CD14-positive monocyte (primary cell): ENCODE measurements at regions not wholly inside any gene's neighbourhood (a gene's known extent, or its start where the extent isn't known, plus 50 kb on each side); places are given as distances from the start of the nearest gene placed in this dataset.

Experiments used
- DNase-seq, 3 donors: peaks; one replicate each; pipeline ENCODE4 v3.0.0-alpha.2; 2011 to 2022
- H2AFZ ChIP-seq: 2 replicates; pipeline ENCODE4 v1.6.0; 2012; ENCODE audit warnings: mild to moderate bottlenecking, low read depth, low read length, inconsistent platforms; ENCODE audit not compliant: insufficient read depth, poor library complexity, severe bottlenecking
- H3K27ac ChIP-seq, 2 donors: 1 replicate in 1 of 2; 2 replicates in 1 of 2; pipeline ENCODE4 v1.5.1; 2012 to 2013; ENCODE audit warnings: low read length in 2 of 2, control low read depth in 1 of 2, inconsistent platforms in 1 of 2, low read depth in 1 of 2, mild to moderate bottlenecking in 1 of 2
- H3K27me3 ChIP-seq, 2 donors: one replicate each; pipeline versions ENCODE4 v1.6.0 to v1.6.1; 2011 to 2013; ENCODE audit warnings: low read length in 2 of 2; ENCODE audit not compliant: control insufficient read depth in 2 of 2, insufficient read depth in 2 of 2
- H3K36me3 ChIP-seq, 2 donors: replicated peaks in 1 of 2; 1 replicate in 1 of 2; 2 replicates in 1 of 2; pipeline versions ENCODE4 v1.5.1 to v1.6.1; 2012 to 2013; ENCODE audit warnings: low read length in 2 of 2, control low read depth in 1 of 2, inconsistent platforms in 1 of 2, mild to moderate bottlenecking in 1 of 2; ENCODE audit not compliant: insufficient read depth in 2 of 2, control insufficient read depth in 1 of 2
- H3K4me1 ChIP-seq, 2 donors: 1 replicate in 1 of 2; 2 replicates in 1 of 2; pipeline versions ENCODE4 v1.5.1 to v1.6.1; 2012 to 2013; ENCODE audit warnings: low read length in 2 of 2, control low read depth in 1 of 2, inconsistent platforms in 1 of 2, mild to moderate bottlenecking in 1 of 2, moderate library complexity in 1 of 2; ENCODE audit not compliant: insufficient read depth in 2 of 2, control insufficient read depth in 1 of 2
- H3K4me2 ChIP-seq: replicated peaks from 2 replicates; pipeline ENCODE3; 2012; ENCODE audit warnings: low read length, moderate library complexity, mild to moderate bottlenecking; ENCODE audit not compliant: poor library complexity, severe bottlenecking; ENCODE audit errors: extremely low read depth
- H3K4me3 ChIP-seq, 3 experiments: fragments of 200-600 bp in 1 of 3; sonication (generic) in 1 of 3; replicated peaks in 1 of 3; 1 replicate in 2 of 3; 2 replicates in 1 of 3; pipeline ENCODE4 v1.5.1; 2011 to 2013; ENCODE audit warnings: low read length in 3 of 3, mild to moderate bottlenecking in 3 of 3, control low read depth in 2 of 3, low read depth in 2 of 3, inconsistent platforms in 1 of 3, moderate library complexity in 1 of 3
- H3K79me2 ChIP-seq: 2 replicates; pipeline ENCODE4 v1.6.0; 2012; ENCODE audit warnings: mild to moderate bottlenecking, control low read depth, inconsistent platforms, low read length, moderate library complexity; ENCODE audit not compliant: insufficient read depth
- H3K9ac ChIP-seq: 2 replicates; pipeline ENCODE4 v1.6.0; 2017; ENCODE audit warnings: low read length, mild to moderate bottlenecking; ENCODE audit not compliant: insufficient read depth, poor library complexity, severe bottlenecking
- H3K9me3 ChIP-seq, 2 donors: replicated peaks in 1 of 2; 1 replicate in 1 of 2; 2 replicates in 1 of 2; pipeline versions ENCODE4 v1.5.1 to v1.6.1; 2012 to 2013; ENCODE audit warnings: low read length in 2 of 2, control low read depth in 1 of 2; ENCODE audit not compliant: control insufficient read depth in 1 of 2, insufficient read depth in 1 of 2
- H4K20me1 ChIP-seq: 2 replicates; pipeline ENCODE4 v1.6.0; 2012; ENCODE audit warnings: mild to moderate bottlenecking, low read length, control low read depth, moderate library complexity; ENCODE audit not compliant: insufficient read depth
- H3K27ac Mint-ChIP-seq, 7 donors: one replicate each; pipeline ENCODE4 v1.8.0; 2020; ENCODE audit warnings: mild to moderate bottlenecking in 7 of 7, mixed read lengths in 7 of 7, moderate library complexity in 6 of 7, inconsistent platforms in 2 of 7
- H3K27me3 Mint-ChIP-seq, 3 donors: one replicate each; pipeline ENCODE4 v1.8.0; 2021 to 2022; ENCODE audit warnings: low read depth in 3 of 3, mild to moderate bottlenecking in 3 of 3, mixed read lengths in 3 of 3, moderate library complexity in 3 of 3, inconsistent platforms in 1 of 3
- H3K36me3 Mint-ChIP-seq, 2 donors: one replicate each; pipeline ENCODE4 v1.8.0; 2020; ENCODE audit warnings: mixed read lengths in 2 of 2, inconsistent platforms in 1 of 2, mild to moderate bottlenecking in 1 of 2
- H3K4me1 Mint-ChIP-seq: one replicate; pipeline ENCODE4 v1.8.0; 2020; ENCODE audit warnings: mild to moderate bottlenecking, mixed read lengths
- H3K4me3 Mint-ChIP-seq, 2 donors: one replicate each; pipeline ENCODE4 v1.8.0; 2020; ENCODE audit warnings: mild to moderate bottlenecking in 2 of 2, mixed read lengths in 2 of 2, moderate library complexity in 1 of 2
- H3K9me3 Mint-ChIP-seq, 7 donors: one replicate each; pipeline ENCODE4 v1.8.0; 2020 to 2022; ENCODE audit warnings: mixed read lengths in 7 of 7, mild to moderate bottlenecking in 6 of 7, moderate library complexity in 6 of 7, inconsistent platforms in 2 of 7
- WGBS: methylation state at CpG from one replicate; pipeline ENCODE4 v1.1.5; 2013; ENCODE audit warnings: missing lambda C conversion rate; ENCODE audit not compliant: insufficient coverage; 5-methylcytosine and 5-hydroxymethylcytosine counted together
- intact Hi-C, 2 donors: fragments of 100-400 bp; cut with micrococcal nuclease; formaldehyde crosslinking; loops; one replicate each; pipeline versions ENCODE4 v1.15.0 to v1.15.1; 2023
- TF ChIP-seq, protein P1 (sequence below): fragments of 200-600 bp; IDR thresholded peaks from one replicate; pipeline ENCODE4 v1.8.0; 2022; ENCODE audit warnings: antibody characterized with exemption, mild to moderate bottlenecking

DNA sequence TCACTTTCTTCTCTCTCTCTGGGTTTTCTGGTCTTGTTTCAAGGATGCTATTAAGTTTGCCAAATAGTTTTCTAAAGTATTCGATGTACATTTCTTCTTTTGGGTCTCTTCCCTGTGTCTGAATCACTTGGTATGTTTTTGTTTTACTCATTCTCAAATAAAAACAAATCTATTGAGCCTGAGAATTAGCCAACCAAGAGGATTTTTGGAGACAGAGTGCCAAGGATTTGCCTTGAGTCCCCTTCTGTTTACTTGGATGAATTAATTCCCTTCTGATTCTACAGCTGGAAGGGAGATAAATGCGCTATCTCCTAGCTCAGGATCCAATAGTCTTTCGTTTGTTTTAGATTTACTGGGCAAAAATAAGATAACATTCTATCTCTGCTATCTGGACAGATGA lies 255.5 kb downstream of the SYT10 start:
- H3K4me1 ChIP-seq, result no peaks in the 10 kb centered on the region
- no peak overlapping the region for H2AFZ ChIP-seq
- H3K27ac ChIP-seq, result no peak overlapping the region
- WGBS, result 100% methylated on average over 1 of the region's 3 CpGs
- intact Hi-C loops, result no loop called here
- no peaks in the 10 kb centered on the region for H3K36me3 ChIP-seq
- Mint-ChIP-seq H3K27me3 (peaks cover 0 to 2% (median 0%) of the 10 kb centered on the region in 3 donors), H3K36me3 (no peaks in the 10 kb centered on the region), H3K4me1 (no peaks in the 10 kb centered on the region), H3K9me3 (peaks cover 0 to 15% (median 10%) of the 10 kb centered on the region in 7 donors), H3K27ac (no peak overlapping the region), H3K4me3 (no peak overlapping the region)
- TF ChIP-seq, protein P1, sequence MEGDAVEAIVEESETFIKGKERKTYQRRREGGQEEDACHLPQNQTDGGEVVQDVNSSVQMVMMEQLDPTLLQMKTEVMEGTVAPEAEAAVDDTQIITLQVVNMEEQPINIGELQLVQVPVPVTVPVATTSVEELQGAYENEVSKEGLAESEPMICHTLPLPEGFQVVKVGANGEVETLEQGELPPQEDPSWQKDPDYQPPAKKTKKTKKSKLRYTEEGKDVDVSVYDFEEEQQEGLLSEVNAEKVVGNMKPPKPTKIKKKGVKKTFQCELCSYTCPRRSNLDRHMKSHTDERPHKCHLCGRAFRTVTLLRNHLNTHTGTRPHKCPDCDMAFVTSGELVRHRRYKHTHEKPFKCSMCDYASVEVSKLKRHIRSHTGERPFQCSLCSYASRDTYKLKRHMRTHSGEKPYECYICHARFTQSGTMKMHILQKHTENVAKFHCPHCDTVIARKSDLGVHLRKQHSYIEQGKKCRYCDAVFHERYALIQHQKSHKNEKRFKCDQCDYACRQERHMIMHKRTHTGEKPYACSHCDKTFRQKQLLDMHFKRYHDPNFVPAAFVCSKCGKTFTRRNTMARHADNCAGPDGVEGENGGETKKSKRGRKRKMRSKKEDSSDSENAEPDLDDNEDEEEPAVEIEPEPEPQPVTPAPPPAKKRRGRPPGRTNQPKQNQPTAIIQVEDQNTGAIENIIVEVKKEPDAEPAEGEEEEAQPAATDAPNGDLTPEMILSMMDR, result no peak
- H3K9me3 ChIP-seq, result peaks cover 7 to 37% of the 10 kb centered on the region in 2 donors
- H3K27me3 ChIP-seq, result no peaks in the 10 kb centered on the region
- H3K9ac ChIP-seq, result no peak overlapping the region
- H3K4me3 ChIP-seq, result no peak overlapping the region
- H4K20me1 ChIP-seq, result no peaks in the 10 kb centered on the region
- H3K79me2 ChIP-seq, result no peaks in the 10 kb centered on the region
- no peak for DNase-seq
- no peak overlapping the region for H3K4me2 ChIP-seq

- TF ChIP-seq, protein P1, result no peak
- intact Hi-C loops, result no loop called here
- no peak for DNase-seq
- H3K36me3 Mint-ChIP-seq, result no peaks in the 10 kb centered on the region
- H3K27ac Mint-ChIP-seq, result no peak overlapping the region
- Histone ChIP-seq H3K4me3 (no peak overlapping the region), H2AFZ (no peak overlapping the region), H4K20me1 (no peaks in the 10 kb centered on the region), H3K4me2 (no peak overlapping the region), H3K27me3 (no peaks in the 10 kb centered on the region), H3K4me1 (no peaks in the 10 kb centered on the region), H3K27ac (no peak overlapping the region), H3K9me3 (peaks cover 11 to 53% of the 10 kb centered on the region in 2 donors), H3K9ac (no peak overlapping the region), H3K79me2 (no peaks in the 10 kb centered on the region), H3K36me3 (no peaks in the 10 kb centered on the region)
- H3K27me3 Mint-ChIP-seq, result peaks cover 0 to 2% (median 0%) of the 10 kb centered on the region in 3 donors
- WGBS, result no CpG with 5 or more reads among the region's 1 CpG
- H3K9me3 Mint-ChIP-seq, result peaks cover 0 to 23% (median 10%) of the 10 kb centered on the region in 7 donors
- no peaks in the 10 kb centered on the region for H3K4me1 Mint-ChIP-seq
- H3K4me3 Mint-ChIP-seq, result no peak overlapping the region
Measured at GRCh38 chr12:33182485-33182884, 257.1 kb downstream of the SYT10 start.
